Trophoblast cell (in vitro differentiated cells and primary cell): ENCODE measurements at regions not wholly inside any gene's neighbourhood (a gene's known extent, or its start where the extent isn't known, plus 50 kb on each side); places are given as distances from the start of the nearest gene placed in this dataset.

ENCODE experiments used
- DNase-seq, 2 donors: peaks; one replicate each; pipeline ENCODE4 v3.0.0-alpha.2; 2016
- H2AFZ ChIP-seq: 2 replicates; pipeline ENCODE4 v1.6.1; 2013; ENCODE audit warnings: low read length, moderate library complexity, mild to moderate bottlenecking; ENCODE audit not compliant: insufficient read depth, poor library complexity
- H2AK5ac ChIP-seq: 2 replicates; pipeline ENCODE4 v1.6.1; 2013; ENCODE audit warnings: mild to moderate bottlenecking, low read length
- H2BK120ac ChIP-seq: 2 replicates; pipeline ENCODE4 v1.6.1; 2013; ENCODE audit warnings: low read length, mild to moderate bottlenecking, moderate library complexity; ENCODE audit not compliant: insufficient read depth, poor library complexity
- H2BK12ac ChIP-seq: 2 replicates; pipeline ENCODE4 v1.6.1; 2013; ENCODE audit warnings: mild to moderate bottlenecking, low read length, moderate library complexity
- H2BK5ac ChIP-seq: 2 replicates; pipeline ENCODE4 v1.6.1; 2013; ENCODE audit warnings: low read length, low read depth, moderate library complexity, mild to moderate bottlenecking; ENCODE audit not compliant: poor library complexity
- H3K14ac ChIP-seq: 2 replicates; pipeline ENCODE4 v1.6.1; 2013; ENCODE audit warnings: mild to moderate bottlenecking, low read length
- H3K18ac ChIP-seq: 2 replicates; pipeline ENCODE4 v1.6.1; 2013; ENCODE audit warnings: mild to moderate bottlenecking, low read length
- H3K23ac ChIP-seq: 2 replicates; pipeline ENCODE4 v1.6.1; 2013; ENCODE audit warnings: low read length
- H3K27ac ChIP-seq: 2 replicates; pipeline ENCODE4 v1.5.1; 2013; ENCODE audit warnings: low read depth, mild to moderate bottlenecking, inconsistent platforms, low read length, moderate library complexity
- H3K27me3 ChIP-seq: 2 replicates; pipeline ENCODE4 v1.6.1; 2013; ENCODE audit warnings: inconsistent platforms, mild to moderate bottlenecking, low read length, moderate library complexity; ENCODE audit not compliant: insufficient read depth
- H3K36me3 ChIP-seq, 2 experiments: 1 replicate in 1 of 2; 2 replicates in 1 of 2; pipeline ENCODE4 v1.6.1; 2013; ENCODE audit warnings: low read length in 2 of 2, mild to moderate bottlenecking in 2 of 2, moderate library complexity in 1 of 2; ENCODE audit not compliant: insufficient read depth in 2 of 2, control insufficient read depth in 1 of 2
- H3K4ac ChIP-seq: 2 replicates; pipeline ENCODE4 v1.6.1; 2013; ENCODE audit warnings: low read depth, mild to moderate bottlenecking, low read length, moderate library complexity
- H3K4me1 ChIP-seq, 2 experiments: 1 replicate in 1 of 2; 2 replicates in 1 of 2; pipeline ENCODE4 v1.6.1; 2013; ENCODE audit warnings: low read length in 2 of 2, mild to moderate bottlenecking in 2 of 2, moderate library complexity in 1 of 2; ENCODE audit not compliant: insufficient read depth in 2 of 2, control insufficient read depth in 1 of 2
- H3K4me2 ChIP-seq: 2 replicates; pipeline ENCODE4 v1.6.1; 2013; ENCODE audit warnings: inconsistent platforms, mild to moderate bottlenecking, low read length, moderate library complexity
- H3K4me3 ChIP-seq: 2 replicates; pipeline ENCODE4 v1.5.1; 2013; ENCODE audit warnings: mild to moderate bottlenecking, low read depth, low read length, inconsistent platforms
- H3K79me1 ChIP-seq: one replicate; pipeline ENCODE4 v1.6.1; 2013; ENCODE audit warnings: low read length
- H3K79me2 ChIP-seq: 2 replicates; pipeline ENCODE4 v1.6.1; 2013; ENCODE audit warnings: low read length, mild to moderate bottlenecking; ENCODE audit not compliant: control insufficient read depth, insufficient read depth, poor library complexity
- H3K9ac ChIP-seq: 2 replicates; pipeline ENCODE4 v1.6.1; 2013; ENCODE audit warnings: mild to moderate bottlenecking, low read length
- H3K9me3 ChIP-seq: 2 replicates; pipeline ENCODE4 v1.6.1; 2013; ENCODE audit warnings: low read depth, mild to moderate bottlenecking, control low read depth, inconsistent platforms, low read length; ENCODE audit not compliant: insufficient read depth
- H4K12ac ChIP-seq: 2 replicates; pipeline ENCODE4 v1.6.1; 2013; ENCODE audit warnings: low read depth, mild to moderate bottlenecking, low read length, moderate library complexity
- H4K8ac ChIP-seq: 2 replicates; pipeline ENCODE4 v1.6.1; 2013; ENCODE audit warnings: low read depth, mild to moderate bottlenecking, low read length, moderate library complexity
- H4K91ac ChIP-seq: one replicate; pipeline ENCODE4 v1.6.1; 2013; ENCODE audit warnings: low read depth, mild to moderate bottlenecking, low read length, moderate library complexity
- WGBS: extraction: QIAGEN DNeasy Blood & Tissue Kit; methylation state at CpG from one replicate; pipeline ENCODE4 v1.1.7; 2013; ENCODE audit warnings: missing lambda C conversion rate; ENCODE audit not compliant: insufficient read length, insufficient coverage; ENCODE audit errors: extremely low coverage; 5-methylcytosine and 5-hydroxymethylcytosine counted together

GRCh38 chr7:65471587-65471986, 97.9 kb downstream of the ZNF92 start:
- no peak overlapping the region for H3K9ac ChIP-seq
- H3K23ac ChIP-seq, result no peak overlapping the region
- H3K4me3 ChIP-seq, result no peak overlapping the region
- no CpG with 5 or more reads among the region's 4 CpGs for WGBS
- peaks cover 4% of the 10 kb centered on the region for H3K9me3 ChIP-seq
- H4K8ac ChIP-seq, result no peak overlapping the region
- no peak overlapping the region for H3K27ac ChIP-seq
- no peak overlapping the region for H2AK5ac ChIP-seq
- H3K79me2 ChIP-seq, result no peaks in the 10 kb centered on the region
- peaks cover 0 to 1% of the 10 kb centered on the region in 2 experiments for H3K4me1 ChIP-seq
- no peak overlapping the region for H2BK12ac ChIP-seq
- no peak overlapping the region for H4K91ac ChIP-seq
- H3K79me1 ChIP-seq, result no peaks in the 10 kb centered on the region
- H2BK120ac ChIP-seq, result no peak overlapping the region
- DNase-seq, result no peak
- H2AFZ ChIP-seq, result no peak overlapping the region
- H2BK5ac ChIP-seq, result no peak overlapping the region
- H3K18ac ChIP-seq, result no peak overlapping the region
- H3K27me3 ChIP-seq, result no peaks in the 10 kb centered on the region
- no peak overlapping the region for H3K14ac ChIP-seq
- no peak overlapping the region for H3K4me2 ChIP-seq
- H4K12ac ChIP-seq, result no peak overlapping the region
- no peak overlapping the region for H3K4ac ChIP-seq
- H3K36me3 ChIP-seq, result no peaks in the 10 kb centered on the region

- no peak overlapping the region for H3K27ac ChIP-seq
- DNase-seq, result no peak
- H3K4me2 ChIP-seq, result no peak overlapping the region
- no peaks in the 10 kb centered on the region for H3K79me2 ChIP-seq
- H3K23ac ChIP-seq, result no peak overlapping the region
- H3K79me1 ChIP-seq, result no peaks in the 10 kb centered on the region
- no peak overlapping the region for H2AFZ ChIP-seq
- no peak overlapping the region for H3K9ac ChIP-seq
- peaks cover 0 to 1% of the 10 kb centered on the region in 2 experiments for H3K4me1 ChIP-seq
- no peak overlapping the region for H2AK5ac ChIP-seq
- H3K27me3 ChIP-seq, result no peaks in the 10 kb centered on the region
- no peak overlapping the region for H2BK120ac ChIP-seq
- no peak overlapping the region for H4K12ac ChIP-seq
- no peak overlapping the region for H4K8ac ChIP-seq
- H3K18ac ChIP-seq, result no peak overlapping the region
- WGBS, result no CpG with 5 or more reads among the region's 4 CpGs
- H2BK5ac ChIP-seq, result no peak overlapping the region
- H4K91ac ChIP-seq, result no peak overlapping the region
- peaks cover 3% of the 10 kb centered on the region for H3K9me3 ChIP-seq
- no peak overlapping the region for H2BK12ac ChIP-seq
- no peak overlapping the region for H3K4me3 ChIP-seq
- no peak overlapping the region for H3K14ac ChIP-seq
- no peak overlapping the region for H3K4ac ChIP-seq
- no peaks in the 10 kb centered on the region for H3K36me3 ChIP-seq
These were observed 101.5 kb downstream of the ZNF92 start for GRCh38 chr7:65475040-65475726.

- Histone ChIP-seq H2BK12ac (no peak overlapping the region), H4K91ac (no peak overlapping the region), H3K9me3 (peaks cover 5% of the 10 kb centered on the region), H2AK5ac (no peak overlapping the region), H3K27ac (no peak overlapping the region), H3K18ac (no peak overlapping the region), H3K23ac (no peak overlapping the region), H2BK120ac (no peak overlapping the region), H3K4me1 (peaks cover 0 to 1% of the 10 kb centered on the region in 2 experiments), H3K4ac (no peak overlapping the region), H3K79me2 (no peaks in the 10 kb centered on the region), H3K79me1 (no peaks in the 10 kb centered on the region), H3K4me3 (no peak overlapping the region), H2BK5ac (no peak overlapping the region), H3K27me3 (no peaks in the 10 kb centered on the region), H2AFZ (no peak overlapping the region), H3K4me2 (no peak overlapping the region), H3K14ac (no peak overlapping the region), H3K36me3 (no peaks in the 10 kb centered on the region), H4K8ac (no peak overlapping the region), H3K9ac (no peak overlapping the region), H4K12ac (no peak overlapping the region)
- no peak for DNase-seq
- no CpG with 5 or more reads among the region's 8 CpGs for WGBS
These were observed 102.2 kb downstream of the ZNF92 start for GRCh38 chr7:65475734-65476319.

- Histone ChIP-seq H4K8ac (no peak overlapping the region), H3K4me3 (no peak overlapping the region), H3K9ac (no peak overlapping the region), H4K91ac (no peak overlapping the region), H3K79me2 (no peaks in the 10 kb centered on the region), H2AK5ac (no peak overlapping the region), H2BK5ac (no peak overlapping the region), H3K14ac (no peak overlapping the region), H3K79me1 (no peaks in the 10 kb centered on the region), H3K4me2 (no peak overlapping the region), H2AFZ (no peak overlapping the region), H3K27me3 (no peaks in the 10 kb centered on the region), H3K4ac (no peak overlapping the region), H3K4me1 (peaks cover 0 to 1% of the 10 kb centered on the region in 2 experiments), H2BK120ac (no peak overlapping the region), H3K23ac (no peak overlapping the region), H3K36me3 (no peaks in the 10 kb centered on the region), H3K9me3 (peaks cover 5% of the 10 kb centered on the region), H4K12ac (no peak overlapping the region), H2BK12ac (no peak overlapping the region), H3K18ac (no peak overlapping the region), H3K27ac (no peak overlapping the region)
- peak in 1 of 2 donors; percentile 5 for DNase-seq
- WGBS, result no CpG with 5 or more reads among the region's 6 CpGs
These were observed 103.7 kb downstream of the ZNF92 start for GRCh38 chr7:65477326-65477725.
